Activated CD4-positive, alpha-beta T cell treated with anti-CD3 and anti-CD28 coated beads, Interleukin-2, amount 10 ng/mL, durations not matched to agents 24 days and 14 days (primary cell): ENCODE measurements at regions not wholly inside any gene's neighbourhood (a gene's known extent, or its start where the extent isn't known, plus 50 kb on each side); places are given as distances from the start of the nearest gene placed in this dataset.

Source experiments
- DNase-seq: peaks from one replicate; pipeline ENCODE4 v3.0.0; 2022
- H3K27ac Mint-ChIP-seq: one replicate; pipeline ENCODE4 v1.8.0; 2022; ENCODE audit warnings: mild to moderate bottlenecking, mixed read lengths
- H3K27me3 Mint-ChIP-seq: one replicate; pipeline ENCODE4 v1.8.0; 2022; ENCODE audit warnings: mixed read lengths
- H3K36me3 Mint-ChIP-seq: one replicate; pipeline ENCODE4 v1.8.0; 2022; ENCODE audit warnings: low read depth, mild to moderate bottlenecking, mixed read lengths
- H3K4me1 Mint-ChIP-seq: one replicate; pipeline ENCODE4 v1.8.0; 2021; ENCODE audit warnings: mixed read lengths
- H3K4me3 Mint-ChIP-seq: one replicate; pipeline ENCODE4 v1.8.0; 2022; ENCODE audit warnings: mild to moderate bottlenecking, moderate library complexity, mixed read lengths
- H3K9me3 Mint-ChIP-seq: one replicate; pipeline ENCODE4 v1.8.0; 2021; ENCODE audit warnings: mixed read lengths
- intact Hi-C: fragments of 100-400 bp; cut with micrococcal nuclease; formaldehyde crosslinking; loops from one replicate; pipeline ENCODE4 v1.15.1; 2023

- Mint-ChIP-seq H3K36me3 (no peaks in the 10 kb centered on the region), H3K27me3 (peaks cover 2% of the 10 kb centered on the region), H3K9me3 (no peaks in the 10 kb centered on the region), H3K27ac (no peak overlapping the region), H3K4me1 (no peaks in the 10 kb centered on the region), H3K4me3 (no peak overlapping the region)
- DNase-seq, result no peak
- intact Hi-C loops, result no loop called here
These were observed 140.9 kb downstream of the FAM43A start for GRCh38 chr3:194826594-194826993.

GRCh38 chr3:194827486-194827885 is 141.8 kb downstream of the FAM43A start:
- Mint-ChIP-seq H3K36me3 (no peaks in the 10 kb centered on the region), H3K9me3 (no peaks in the 10 kb centered on the region), H3K27me3 (peaks cover 2% of the 10 kb centered on the region), H3K27ac (no peak overlapping the region), H3K4me1 (no peaks in the 10 kb centered on the region), H3K4me3 (no peak overlapping the region)
- intact Hi-C loops, result no loop called here
- no peak for DNase-seq

- Mint-ChIP-seq H3K27ac (no peak overlapping the region), H3K4me3 (no peak overlapping the region), H3K9me3 (no peaks in the 10 kb centered on the region), H3K27me3 (peaks cover 2% of the 10 kb centered on the region), H3K36me3 (no peaks in the 10 kb centered on the region), H3K4me1 (no peaks in the 10 kb centered on the region)
- DNase-seq, result no peak
- intact Hi-C loops, result no loop called here
These were observed 142.4 kb downstream of the FAM43A start for GRCh38 chr3:194828116-194828515.

- Mint-ChIP-seq H3K9me3 (no peaks in the 10 kb centered on the region), H3K4me3 (no peak overlapping the region), H3K27ac (no peak overlapping the region), H3K27me3 (peaks cover 2% of the 10 kb centered on the region), H3K36me3 (no peaks in the 10 kb centered on the region), H3K4me1 (no peaks in the 10 kb centered on the region)
- no peak for DNase-seq
- intact Hi-C loops, result no loop called here
These were observed 143.2 kb downstream of the FAM43A start for GRCh38 chr3:194828926-194829325.

- no peak for DNase-seq
- Mint-ChIP-seq H3K4me3 (no peak overlapping the region), H3K27me3 (peaks cover 2% of the 10 kb centered on the region), H3K9me3 (no peaks in the 10 kb centered on the region), H3K27ac (no peak overlapping the region), H3K36me3 (no peaks in the 10 kb centered on the region), H3K4me1 (no peaks in the 10 kb centered on the region)
- intact Hi-C loops, result no loop called here
These were observed 144.7 kb downstream of the FAM43A start for GRCh38 chr3:194830401-194830800.

GRCh38 chr3:194830978-194831377 is 145.3 kb downstream of the FAM43A start:
- Mint-ChIP-seq H3K36me3 (no peaks in the 10 kb centered on the region), H3K27ac (no peak overlapping the region), H3K9me3 (no peaks in the 10 kb centered on the region), H3K4me1 (no peaks in the 10 kb centered on the region), H3K27me3 (peaks cover 2% of the 10 kb centered on the region), H3K4me3 (no peak overlapping the region)
- intact Hi-C loops, result no loop called here
- no peak for DNase-seq

- Mint-ChIP-seq H3K9me3 (no peaks in the 10 kb centered on the region), H3K36me3 (no peaks in the 10 kb centered on the region), H3K27me3 (peaks cover 2% of the 10 kb centered on the region), H3K4me1 (no peaks in the 10 kb centered on the region), H3K27ac (no peak overlapping the region), H3K4me3 (no peak overlapping the region)
- intact Hi-C loops, result no loop called here
- no peak for DNase-seq
These were observed 146.8 kb downstream of the FAM43A start for GRCh38 chr3:194832346-194833104.

- Mint-ChIP-seq H3K36me3 (no peaks in the 10 kb centered on the region), H3K9me3 (no peaks in the 10 kb centered on the region), H3K27me3 (peaks cover under 1% of the 10 kb centered on the region), H3K27ac (no peak overlapping the region), H3K4me1 (no peaks in the 10 kb centered on the region), H3K4me3 (no peak overlapping the region)
- intact Hi-C loops, result no loop called here
- DNase-seq, result no peak
These were observed 147.6 kb downstream of the FAM43A start for GRCh38 chr3:194833114-194833910.

- no peaks in the 10 kb centered on the region for H3K27me3 Mint-ChIP-seq
- DNase-seq, result no peak
- no peaks in the 10 kb centered on the region for H3K36me3 Mint-ChIP-seq
- intact Hi-C loops, result no loop called here
- H3K9me3 Mint-ChIP-seq, result no peaks in the 10 kb centered on the region
- no peak overlapping the region for H3K4me3 Mint-ChIP-seq
- no peaks in the 10 kb centered on the region for H3K4me1 Mint-ChIP-seq
- H3K27ac Mint-ChIP-seq, result no peak overlapping the region
These were observed 151.0 kb downstream of the FAM43A start for GRCh38 chr3:194836661-194837060.

- Mint-ChIP-seq H3K4me1 (no peaks in the 10 kb centered on the region), H3K4me3 (no peak overlapping the region), H3K36me3 (no peaks in the 10 kb centered on the region), H3K27ac (no peak overlapping the region), H3K27me3 (no peaks in the 10 kb centered on the region), H3K9me3 (no peaks in the 10 kb centered on the region)
- DNase-seq, result no peak
- intact Hi-C loops, result no loop called here
These were observed 151.9 kb downstream of the FAM43A start for GRCh38 chr3:194837457-194838127.

- no peak overlapping the region for H3K27ac Mint-ChIP-seq
- intact Hi-C loops, result no loop called here
- no peak overlapping the region for H3K4me3 Mint-ChIP-seq
- DNase-seq, result no peak
- H3K4me1 Mint-ChIP-seq, result no peaks in the 10 kb centered on the region
- H3K36me3 Mint-ChIP-seq, result no peaks in the 10 kb centered on the region
- no peaks in the 10 kb centered on the region for H3K27me3 Mint-ChIP-seq
- no peaks in the 10 kb centered on the region for H3K9me3 Mint-ChIP-seq
These were observed 152.6 kb downstream of the FAM43A start for GRCh38 chr3:194838236-194838635.

GRCh38 chr3:194840661-194841514 is 155.2 kb downstream of the FAM43A start:
- no peak overlapping the region for H3K27ac Mint-ChIP-seq
- H3K36me3 Mint-ChIP-seq, result no peaks in the 10 kb centered on the region
- H3K9me3 Mint-ChIP-seq, result no peaks in the 10 kb centered on the region
- DNase-seq, result no peak
- H3K4me3 Mint-ChIP-seq, result no peak overlapping the region
- H3K27me3 Mint-ChIP-seq, result no peaks in the 10 kb centered on the region
- no peaks in the 10 kb centered on the region for H3K4me1 Mint-ChIP-seq
- intact Hi-C loops, result no loop called here

GRCh38 chr3:194841515-194841841 is 155.8 kb downstream of the FAM43A start:
- Mint-ChIP-seq H3K9me3 (no peaks in the 10 kb centered on the region), H3K4me3 (no peak overlapping the region), H3K27ac (no peak overlapping the region), H3K4me1 (no peaks in the 10 kb centered on the region), H3K36me3 (no peaks in the 10 kb centered on the region), H3K27me3 (no peaks in the 10 kb centered on the region)
- intact Hi-C loops, result no loop called here
- DNase-seq, result no peak
